Muscle layer of duodenum (tissue), 2 donors: ENCODE measurements at regions not wholly inside any gene's neighbourhood (a gene's known extent, or its start where the extent isn't known, plus 50 kb on each side); places are given as distances from the start of the nearest gene placed in this dataset.

Experiments
- H3K27ac ChIP-seq: one replicate; pipeline ENCODE4 v1.7.0; 2013; ENCODE audit warnings: mild to moderate bottlenecking, low read length
- H3K27me3 ChIP-seq: one replicate; pipeline ENCODE4 v1.7.0; 2013; ENCODE audit warnings: low read depth, mild to moderate bottlenecking, control low read depth, low read length
- H3K36me3 ChIP-seq, 2 donors: one replicate each; pipeline ENCODE4 v1.7.0; 2013; ENCODE audit warnings: low read length in 2 of 2, control low read depth in 1 of 2, mild to moderate bottlenecking in 1 of 2; ENCODE audit not compliant: insufficient read depth in 2 of 2, control insufficient read depth in 1 of 2
- H3K4me1 ChIP-seq, 2 donors: one replicate each; pipeline ENCODE4 v1.7.0; 2013; ENCODE audit warnings: low read length in 2 of 2, mild to moderate bottlenecking in 2 of 2, control low read depth in 1 of 2, moderate library complexity in 1 of 2; ENCODE audit not compliant: insufficient read depth in 2 of 2, control insufficient read depth in 1 of 2
- H3K4me3 ChIP-seq, 2 donors: one replicate each; pipeline ENCODE4 v1.7.0; 2013; ENCODE audit warnings: low read length in 2 of 2, low read depth in 1 of 2, mild to moderate bottlenecking in 1 of 2
- H3K9me3 ChIP-seq, 2 donors: one replicate each; pipeline ENCODE4 v1.7.0; 2013; ENCODE audit warnings: low read length in 2 of 2, control low read depth in 1 of 2, mild to moderate bottlenecking in 1 of 2; ENCODE audit not compliant: control insufficient read depth in 1 of 2
- donor health status: healthy.

GRCh38 chr3:44012160-44012899 lies 229.4 kb upstream of the TOPAZ1 start:
- Histone ChIP-seq H3K27ac (no peak overlapping the region), H3K9me3 (no peaks in the 10 kb centered on the region), H3K27me3 (no peaks in the 10 kb centered on the region), H3K4me1 (no peaks in the 10 kb centered on the region), H3K4me3 (no peak overlapping the region), H3K36me3 (no peaks in the 10 kb centered on the region)

DNA sequence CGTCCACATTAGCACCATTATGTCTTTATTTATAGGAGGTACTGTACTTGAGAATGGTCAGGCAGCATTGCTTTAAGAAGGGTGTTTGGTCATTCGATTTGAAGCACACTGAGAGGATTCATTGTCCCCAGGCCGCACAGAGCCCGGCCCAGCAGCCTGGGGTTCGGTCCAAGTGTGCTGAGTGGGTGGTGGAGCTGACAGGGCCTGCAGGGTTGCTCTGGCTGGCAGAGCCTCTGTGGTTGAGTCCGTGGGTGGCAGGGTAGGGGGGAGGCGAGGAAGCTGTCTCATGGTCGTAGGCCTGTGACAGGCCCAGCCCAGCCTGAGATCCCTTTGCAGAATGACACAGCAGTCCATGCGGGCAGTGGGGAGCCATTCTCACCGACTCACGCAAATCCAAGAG lies 227.7 kb upstream of the TOPAZ1 start:
- Histone ChIP-seq H3K4me3 (no peak overlapping the region), H3K36me3 (no peaks in the 10 kb centered on the region), H3K9me3 (no peaks in the 10 kb centered on the region), H3K4me1 (no peaks in the 10 kb centered on the region), H3K27ac (no peak overlapping the region), H3K27me3 (no peaks in the 10 kb centered on the region)

DNA sequence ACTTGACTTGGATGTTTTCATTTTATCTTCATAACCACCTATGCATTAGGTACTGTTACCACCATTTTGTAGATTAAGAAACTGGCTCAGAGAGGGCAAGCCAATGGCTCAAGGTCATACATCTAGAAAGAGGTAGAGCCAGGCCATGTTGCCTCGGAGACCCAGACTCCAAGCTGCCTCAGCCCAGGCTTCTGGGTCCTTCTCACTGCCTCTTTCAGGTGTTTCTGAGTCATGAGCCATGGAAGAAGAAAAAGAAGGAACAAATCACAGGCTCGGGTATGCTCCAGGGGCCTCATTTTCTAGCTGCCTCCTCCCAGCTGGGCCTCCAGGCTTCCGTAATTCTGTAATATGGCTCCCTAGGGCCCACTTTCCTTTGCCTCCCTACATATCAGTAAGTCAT lies 226.5 kb upstream of the TOPAZ1 start:
- Histone ChIP-seq H3K36me3 (no peaks in the 10 kb centered on the region), H3K4me3 (no peak overlapping the region), H3K27me3 (no peaks in the 10 kb centered on the region), H3K27ac (no peak overlapping the region), H3K4me1 (no peaks in the 10 kb centered on the region), H3K9me3 (no peaks in the 10 kb centered on the region)

DNA sequence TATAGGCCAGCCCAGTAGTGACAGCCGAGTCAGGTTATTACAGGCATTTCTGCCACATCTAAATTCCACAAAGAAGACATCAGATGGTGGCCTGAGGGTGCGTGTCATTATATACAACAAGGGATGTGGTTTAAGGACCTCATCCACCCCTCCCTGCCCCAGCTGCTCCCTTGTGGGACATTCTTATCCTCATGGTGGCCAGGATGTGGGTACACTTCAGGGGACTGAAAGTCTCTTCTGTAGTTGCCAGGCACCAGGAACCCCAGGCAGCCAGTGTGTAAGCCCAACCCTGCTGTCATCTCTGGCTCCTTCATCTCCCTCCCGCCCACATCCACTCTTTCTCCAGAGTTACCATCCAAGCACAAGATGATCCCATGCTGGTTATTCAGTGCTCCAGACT lies 224.9 kb upstream of the TOPAZ1 start:
- H3K9me3 ChIP-seq, result no peaks in the 10 kb centered on the region
- no peaks in the 10 kb centered on the region for H3K36me3 ChIP-seq
- no peak overlapping the region for H3K27ac ChIP-seq
- H3K4me1 ChIP-seq, result peaks cover 0 to 3% of the 10 kb centered on the region in 2 donors
- no peak overlapping the region for H3K4me3 ChIP-seq
- peaks cover 9% of the 10 kb centered on the region for H3K27me3 ChIP-seq

GRCh38 chr3:44018926-44019325 lies 222.8 kb upstream of the TOPAZ1 start:
- Histone ChIP-seq H3K4me1 (peaks cover 0 to 10% of the 10 kb centered on the region in 2 donors), H3K36me3 (no peaks in the 10 kb centered on the region)

DNA sequence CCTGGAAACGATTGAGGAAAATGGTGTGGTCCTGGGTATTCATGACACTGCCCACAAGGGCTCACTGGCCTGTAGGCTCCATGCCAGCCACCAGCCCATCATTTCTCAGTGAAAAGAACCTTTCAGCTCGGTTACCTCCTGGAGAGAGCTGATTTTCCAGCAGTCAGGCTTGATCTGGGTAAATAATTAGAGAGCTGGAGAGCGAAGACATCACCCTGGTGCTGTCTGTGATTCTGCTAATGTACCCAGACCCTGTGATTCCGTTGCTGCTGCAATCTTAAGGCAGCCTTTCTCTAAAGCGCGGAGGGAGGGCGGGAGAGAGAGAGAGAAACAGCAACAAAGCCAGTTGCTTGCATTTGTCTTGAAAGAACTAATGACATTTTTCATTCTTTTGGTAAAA lies 221.9 kb upstream of the TOPAZ1 start:
- H3K9me3 ChIP-seq, result no peaks in the 10 kb centered on the region
- H3K27ac ChIP-seq, result no peak overlapping the region
- H3K36me3 ChIP-seq, result no peaks in the 10 kb centered on the region
- no peak overlapping the region for H3K4me3 ChIP-seq
- peaks cover 0 to 10% of the 10 kb centered on the region in 2 donors for H3K4me1 ChIP-seq
- peaks cover 21% of the 10 kb centered on the region for H3K27me3 ChIP-seq

More at GRCh38 chr3:44018926-44019325, 222.8 kb upstream of the TOPAZ1 start:
- H3K27ac ChIP-seq, result no peak overlapping the region
- peaks cover 17% of the 10 kb centered on the region for H3K27me3 ChIP-seq
- no peaks in the 10 kb centered on the region for H3K9me3 ChIP-seq
- H3K4me3 ChIP-seq, result no peak overlapping the region

- H3K9me3 ChIP-seq, result no peaks in the 10 kb centered on the region
- H3K27ac ChIP-seq, result no peak overlapping the region
- no peak overlapping the region for H3K4me3 ChIP-seq
- peaks cover 21% of the 10 kb centered on the region for H3K27me3 ChIP-seq
- no peaks in the 10 kb centered on the region for H3K36me3 ChIP-seq
- H3K4me1 ChIP-seq, result peaks cover 0 to 10% of the 10 kb centered on the region in 2 donors
These were observed 221.5 kb upstream of the TOPAZ1 start for GRCh38 chr3:44020143-44020542.

DNA sequence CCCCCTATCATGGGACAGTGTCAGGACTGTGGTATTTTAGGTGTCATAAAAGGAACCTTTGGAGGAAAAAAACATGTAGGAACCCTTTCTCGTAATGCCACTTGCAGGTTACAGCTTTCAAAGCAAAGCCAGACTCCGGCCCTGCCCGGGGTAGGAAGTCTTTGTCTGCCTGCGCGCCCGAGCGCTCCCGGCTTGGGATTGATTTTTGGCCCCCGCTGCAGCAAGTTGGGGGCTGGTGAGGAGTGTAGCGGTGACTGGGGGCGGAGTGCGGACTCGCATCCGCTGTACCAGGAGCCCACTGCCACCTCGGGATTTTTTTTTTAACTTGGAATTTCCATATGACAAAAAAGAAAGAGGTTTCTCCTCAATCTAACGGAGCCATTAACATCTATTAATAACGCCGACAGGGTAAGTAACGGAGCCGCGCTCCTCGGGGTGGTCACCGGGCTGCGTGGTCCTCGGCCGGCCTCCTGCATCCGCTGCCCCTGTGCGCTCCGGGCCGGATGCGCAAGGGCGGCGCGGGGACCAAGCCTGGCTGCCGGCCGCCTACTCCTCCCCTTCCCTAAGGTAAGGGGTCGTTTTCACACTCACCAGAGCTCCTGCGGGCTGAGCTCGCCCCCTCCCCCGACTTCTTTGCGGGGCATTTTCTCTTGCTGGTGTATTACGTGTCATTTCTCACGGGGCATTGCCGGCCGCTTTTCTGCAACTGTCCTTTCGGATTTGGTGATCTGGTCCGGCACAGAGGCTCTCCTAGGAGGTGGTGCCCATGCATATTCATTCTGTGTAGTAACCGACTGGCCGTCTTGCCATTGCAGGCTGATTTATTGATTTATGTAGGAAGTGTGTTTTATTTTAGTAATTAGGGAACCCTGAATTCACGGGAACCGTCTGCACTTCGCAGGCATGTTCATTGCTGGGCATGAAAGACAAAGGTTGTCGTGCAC lies 219.8 kb upstream of the TOPAZ1 start:
- Histone ChIP-seq H3K27ac (no peak overlapping the region), H3K36me3 (no peaks in the 10 kb centered on the region), H3K9me3 (no peaks in the 10 kb centered on the region), H3K4me1 (peaks cover 0 to 10% of the 10 kb centered on the region in 2 donors), H3K27me3 (peaks cover 21% of the 10 kb centered on the region), H3K4me3 (peak overlapping the region in 1 of 2 donors; percentile 51)

DNA sequence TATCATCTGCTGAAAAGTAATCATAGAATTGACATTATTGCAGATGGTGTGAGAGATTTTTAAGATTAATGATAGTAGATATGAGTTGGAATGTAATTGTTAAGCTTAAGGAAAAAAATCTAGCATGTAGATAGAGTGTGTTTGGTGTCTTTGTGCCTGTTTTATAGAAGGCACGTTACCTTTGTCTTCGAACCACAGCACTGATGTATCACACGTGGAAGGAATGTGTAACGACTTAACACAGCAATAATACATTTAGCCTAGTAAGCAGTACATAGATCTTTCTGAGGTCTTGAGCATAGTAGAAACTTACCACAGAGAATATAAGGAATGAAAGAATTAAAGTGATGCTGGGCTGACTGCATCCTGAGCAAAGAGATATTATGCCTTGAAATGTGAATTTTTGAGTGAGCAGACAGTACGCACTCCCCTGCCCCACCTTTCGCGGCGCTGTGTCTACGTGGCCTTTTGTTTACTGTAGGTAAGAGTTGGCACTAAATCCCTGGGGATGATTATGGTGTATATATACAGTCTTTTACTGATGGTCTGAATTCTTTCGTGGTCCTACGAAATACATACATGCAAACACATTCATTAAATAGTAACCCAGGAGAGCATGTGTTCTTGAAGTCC lies 217.6 kb upstream of the TOPAZ1 start:
- no peaks in the 10 kb centered on the region for H3K9me3 ChIP-seq

DNA sequence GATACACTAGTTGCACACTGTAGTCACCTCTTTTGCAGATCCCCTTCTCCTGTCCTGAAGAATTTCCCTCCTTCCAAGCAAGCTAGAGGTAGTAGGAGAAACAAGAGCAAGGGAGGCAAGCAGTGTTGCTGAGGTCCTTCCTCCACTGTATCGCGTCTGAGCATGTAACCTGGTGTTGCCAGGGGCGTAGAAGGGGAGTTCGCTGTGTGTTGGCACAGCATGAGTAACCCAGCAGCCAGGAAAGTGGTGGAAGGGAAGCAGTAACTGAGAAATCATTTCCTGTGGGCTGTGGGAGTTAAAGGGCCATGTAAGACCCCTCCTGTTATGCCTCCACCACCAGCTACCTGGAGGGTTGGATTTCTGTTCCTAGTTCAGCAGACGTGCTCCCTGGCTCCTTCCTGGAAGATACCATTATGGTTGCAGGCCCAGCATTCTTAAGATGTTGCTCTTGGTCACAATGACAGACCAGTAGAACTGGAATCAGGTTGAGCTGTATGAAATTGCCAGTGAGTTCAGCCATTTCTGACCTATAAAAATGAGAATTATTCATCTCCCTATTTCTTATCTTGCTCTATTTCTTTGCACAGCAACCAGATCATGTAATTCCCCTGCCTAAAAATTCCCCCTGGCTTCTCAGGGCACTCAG lies 215.3 kb upstream of the TOPAZ1 start:
- Histone ChIP-seq H3K27me3 (peaks cover 15% of the 10 kb centered on the region), H3K4me1 (peaks cover 0 to 10% of the 10 kb centered on the region in 2 donors), H3K9me3 (no peaks in the 10 kb centered on the region), H3K27ac (no peak overlapping the region), H3K36me3 (no peaks in the 10 kb centered on the region), H3K4me3 (no peak overlapping the region)

More for the DNA sequence above, 217.6 kb upstream of the TOPAZ1 start:
- Histone ChIP-seq H3K36me3 (no peaks in the 10 kb centered on the region), H3K4me3 (no peak overlapping the region), H3K27ac (no peak overlapping the region), H3K4me1 (peaks cover 0 to 10% of the 10 kb centered on the region in 2 donors), H3K27me3 (peaks cover 21% of the 10 kb centered on the region)

DNA sequence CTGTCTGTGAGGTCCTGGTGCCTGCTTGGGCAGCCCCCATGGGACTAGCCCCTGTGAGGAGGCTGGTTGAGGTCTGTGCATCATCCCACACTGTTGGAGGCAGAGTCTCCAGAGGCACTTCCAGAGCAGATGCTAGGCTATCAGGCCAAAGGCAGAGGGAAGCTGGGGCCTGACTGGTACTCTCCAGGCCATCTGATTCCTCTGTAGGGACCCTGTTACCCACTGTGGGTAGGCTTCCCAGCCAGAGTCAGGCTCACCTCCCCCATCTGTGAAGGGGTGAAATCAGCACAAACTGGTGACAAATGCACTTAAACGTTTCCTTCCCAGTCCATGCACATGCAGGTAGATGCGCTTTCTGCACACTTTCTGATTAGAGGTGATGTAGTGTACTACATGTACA lies 212.6 kb upstream of the TOPAZ1 start:
- Histone ChIP-seq H3K27me3 (peaks cover 2% of the 10 kb centered on the region), H3K4me3 (no peak overlapping the region), H3K9me3 (no peaks in the 10 kb centered on the region), H3K36me3 (no peaks in the 10 kb centered on the region), H3K27ac (no peak overlapping the region), H3K4me1 (no peaks in the 10 kb centered on the region)
